ENCODE measurements at regions not wholly inside any gene's neighbourhood (a gene's known extent, or its start where the extent isn't known, plus 50 kb on each side); places are given as distances from the start of the nearest gene placed in this dataset.

- DNase-seq, result no peak
- Mint-ChIP-seq H3K27me3 (peaks cover 0 to 10% (median 0%) of the 10 kb centered on the region in 5 donors), H3K9me3 (no peaks in the 10 kb centered on the region), H3K4me1 (no peaks in the 10 kb centered on the region), H3K36me3 (no peaks in the 10 kb centered on the region), H3K4me3 (no peak overlapping the region), H3K27ac (no peak overlapping the region)
- ChIA-PET CTCF (no interaction called here), POLR2A (interaction anchor here (0.6 kb wide), 1 partner anchor 1292 kb away, joined by 4 read pairs; no protein-coding TSS in a partner anchor)
- no peaks in the 10 kb centered on the region for H3K9me3 ChIP-seq (ENCODE audit: control insufficient read depth in 2 of 3, low read length in 3 of 3)
- H3K36me3 ChIP-seq (ENCODE audit: control insufficient read depth in 2 of 3, insufficient read depth in 3 of 3, low read length in 3 of 3), result no peaks in the 10 kb centered on the region
- no peak overlapping the region for H3K27ac ChIP-seq (ENCODE audit: low read depth, low read length)
- intact Hi-C loops (cut with micrococcal nuclease), result no loop called here
- no peaks in the 10 kb centered on the region for H3K27me3 ChIP-seq (ENCODE audit: control insufficient read depth in 2 of 2, insufficient read depth in 2 of 2, low read length in 2 of 2)
- ATAC-seq, result no peak
- no peaks in the 10 kb centered on the region for H3K4me1 ChIP-seq (ENCODE audit: control insufficient read depth in 2 of 2, insufficient read depth in 2 of 2, low read length in 2 of 2)
- no peak overlapping the region for H3K4me3 ChIP-seq (ENCODE audit: low read length)
Observed at GRCh38 chr10:4635883-4636282, 190.1 kb upstream of the AKR1E2 start.

- Mint-ChIP-seq H3K4me1 (no peaks in the 10 kb centered on the region), H3K4me3 (no peak overlapping the region), H3K9me3 (no peaks in the 10 kb centered on the region), H3K27ac (no peak overlapping the region), H3K36me3 (no peaks in the 10 kb centered on the region), H3K27me3 (peaks cover 0 to 10% (median 0%) of the 10 kb centered on the region in 5 donors)
- no peak for ATAC-seq
- intact Hi-C loops (cut with micrococcal nuclease), result no loop called here
- Histone ChIP-seq H3K9me3 (ENCODE audit: control insufficient read depth in 2 of 3, low read length in 3 of 3) (no peaks in the 10 kb centered on the region), H3K27ac (ENCODE audit: low read depth, low read length) (no peak overlapping the region), H3K4me1 (ENCODE audit: control insufficient read depth in 2 of 2, insufficient read depth in 2 of 2, low read length in 2 of 2) (no peaks in the 10 kb centered on the region), H3K36me3 (ENCODE audit: control insufficient read depth in 2 of 3, insufficient read depth in 3 of 3, low read length in 3 of 3) (no peaks in the 10 kb centered on the region), H3K27me3 (ENCODE audit: control insufficient read depth in 2 of 2, insufficient read depth in 2 of 2, low read length in 2 of 2) (no peaks in the 10 kb centered on the region), H3K4me3 (ENCODE audit: low read length) (no peak overlapping the region)
- POLR2A ChIA-PET, result interaction anchor here (0.6 kb wide), 1 partner anchor 1291 kb away, joined by 4 read pairs; no protein-coding TSS in a partner anchor
- CTCF ChIA-PET, result no interaction called here
- DNase-seq, result no peak
Observed at GRCh38 chr10:4635388-4635787, 190.6 kb upstream of the AKR1E2 start.

- H3K4me1 ChIP-seq (ENCODE audit: control insufficient read depth in 2 of 2, insufficient read depth in 2 of 2, low read length in 2 of 2), result no peaks in the 10 kb centered on the region
- ChIA-PET POLR2A (no interaction called here), CTCF (interaction anchor here (1.4 kb wide), 1 partner anchor 9 kb away, joined by 3 read pairs; no protein-coding TSS in a partner anchor)
- Mint-ChIP-seq H3K9me3 (no peaks in the 10 kb centered on the region), H3K4me1 (no peaks in the 10 kb centered on the region), H3K27ac (no peak overlapping the region), H3K4me3 (no peak overlapping the region), H3K36me3 (no peaks in the 10 kb centered on the region), H3K27me3 (peaks cover 0 to 10% (median 0%) of the 10 kb centered on the region in 5 donors)
- ATAC-seq, result no peak
- intact Hi-C loops (cut with micrococcal nuclease), result no loop called here
- H3K4me3 ChIP-seq (ENCODE audit: low read length), result no peak overlapping the region
- DNase-seq, result no peak
- H3K27ac ChIP-seq (ENCODE audit: low read depth, low read length), result no peak overlapping the region
- no peaks in the 10 kb centered on the region for H3K36me3 ChIP-seq (ENCODE audit: control insufficient read depth in 2 of 3, insufficient read depth in 3 of 3, low read length in 3 of 3)
- no peaks in the 10 kb centered on the region for H3K9me3 ChIP-seq (ENCODE audit: control insufficient read depth in 2 of 3, low read length in 3 of 3)
- H3K27me3 ChIP-seq (ENCODE audit: control insufficient read depth in 2 of 2, insufficient read depth in 2 of 2, low read length in 2 of 2), result no peaks in the 10 kb centered on the region
Observed at GRCh38 chr10:4633776-4634175, 192.2 kb upstream of the AKR1E2 start.

GRCh38 chr10:4633186-4633585, 192.8 kb upstream of the AKR1E2 start:
- Mint-ChIP-seq H3K4me3 (no peak overlapping the region), H3K4me1 (no peaks in the 10 kb centered on the region), H3K9me3 (peaks cover 0 to 3% (median 0%) of the 10 kb centered on the region in 11 donors), H3K36me3 (no peaks in the 10 kb centered on the region), H3K27me3 (peaks cover 0 to 10% (median 0%) of the 10 kb centered on the region in 5 donors), H3K27ac (no peak overlapping the region)
- ATAC-seq (no peak), DNase-seq (no peak)
- Histone ChIP-seq H3K9me3 (ENCODE audit: control insufficient read depth in 2 of 3, low read length in 3 of 3) (no peaks in the 10 kb centered on the region), H3K36me3 (ENCODE audit: control insufficient read depth in 2 of 3, insufficient read depth in 3 of 3, low read length in 3 of 3) (no peaks in the 10 kb centered on the region), H3K4me3 (ENCODE audit: low read length) (no peak overlapping the region), H3K27ac (ENCODE audit: low read depth, low read length) (no peak overlapping the region), H3K4me1 (ENCODE audit: control insufficient read depth in 2 of 2, insufficient read depth in 2 of 2, low read length in 2 of 2) (no peaks in the 10 kb centered on the region), H3K27me3 (ENCODE audit: control insufficient read depth in 2 of 2, insufficient read depth in 2 of 2, low read length in 2 of 2) (no peaks in the 10 kb centered on the region)
- ChIA-PET POLR2A (no interaction called here), CTCF (no interaction called here)
- intact Hi-C loops (cut with micrococcal nuclease), result no loop called here

GRCh38 chr10:4632757-4633156, 193.2 kb upstream of the AKR1E2 start:
- no peaks in the 10 kb centered on the region for H3K36me3 Mint-ChIP-seq
- Histone ChIP-seq H3K4me3 (ENCODE audit: low read length) (no peak overlapping the region), H3K4me1 (ENCODE audit: control insufficient read depth in 2 of 2, insufficient read depth in 2 of 2, low read length in 2 of 2) (no peaks in the 10 kb centered on the region), H3K9me3 (ENCODE audit: control insufficient read depth in 2 of 3, low read length in 3 of 3) (no peaks in the 10 kb centered on the region), H3K27me3 (ENCODE audit: control insufficient read depth in 2 of 2, insufficient read depth in 2 of 2, low read length in 2 of 2) (no peaks in the 10 kb centered on the region), H3K27ac (ENCODE audit: low read depth, low read length) (no peak overlapping the region), H3K36me3 (ENCODE audit: control insufficient read depth in 2 of 3, insufficient read depth in 3 of 3, low read length in 3 of 3) (no peaks in the 10 kb centered on the region)
- H3K9me3 Mint-ChIP-seq, result peaks cover 0 to 4% (median 0%) of the 10 kb centered on the region in 11 donors
- peaks cover 0 to 10% (median 0%) of the 10 kb centered on the region in 5 donors for H3K27me3 Mint-ChIP-seq
- intact Hi-C loops (cut with micrococcal nuclease), result no loop called here
- no peak overlapping the region for H3K27ac Mint-ChIP-seq
- no peak for DNase-seq
- no peaks in the 10 kb centered on the region for H3K4me1 Mint-ChIP-seq
- ChIA-PET POLR2A (no interaction called here), CTCF (no interaction called here)
- no peak overlapping the region for H3K4me3 Mint-ChIP-seq
- ATAC-seq, result no peak

GRCh38 chr10:4626919-4627318, 199.1 kb upstream of the AKR1E2 start:
- no peak for ATAC-seq
- peaks cover 0 to 14% (median 4%) of the 10 kb centered on the region in 11 donors for H3K9me3 Mint-ChIP-seq
- H3K27me3 Mint-ChIP-seq, result peaks cover 0 to 17% (median 0%) of the 10 kb centered on the region in 5 donors
- no peak overlapping the region for H3K4me3 Mint-ChIP-seq
- Histone ChIP-seq H3K36me3 (ENCODE audit: control insufficient read depth in 2 of 3, insufficient read depth in 3 of 3, low read length in 3 of 3) (no peaks in the 10 kb centered on the region), H3K27ac (ENCODE audit: low read depth, low read length) (no peak overlapping the region), H3K9me3 (ENCODE audit: control insufficient read depth in 2 of 3, low read length in 3 of 3) (no peaks in the 10 kb centered on the region), H3K4me1 (ENCODE audit: control insufficient read depth in 2 of 2, insufficient read depth in 2 of 2, low read length in 2 of 2) (no peaks in the 10 kb centered on the region), H3K4me3 (ENCODE audit: low read length) (no peak overlapping the region), H3K27me3 (ENCODE audit: control insufficient read depth in 2 of 2, insufficient read depth in 2 of 2, low read length in 2 of 2) (no peaks in the 10 kb centered on the region)
- intact Hi-C loops (cut with micrococcal nuclease), result no loop called here
- ChIA-PET POLR2A (no interaction called here), CTCF (no interaction called here)
- H3K27ac Mint-ChIP-seq, result no peak overlapping the region
- no peaks in the 10 kb centered on the region for H3K4me1 Mint-ChIP-seq
- no peak for DNase-seq
- H3K36me3 Mint-ChIP-seq, result peaks cover 0 to 7% (median 0%) of the 10 kb centered on the region in 5 donors

- ATAC-seq (no peak), DNase-seq (no peak)
- Histone ChIP-seq H3K4me3 (ENCODE audit: low read length) (no peak overlapping the region), H3K36me3 (ENCODE audit: control insufficient read depth in 2 of 3, insufficient read depth in 3 of 3, low read length in 3 of 3) (no peaks in the 10 kb centered on the region), H3K27ac (ENCODE audit: low read depth, low read length) (no peak overlapping the region), H3K4me1 (ENCODE audit: control insufficient read depth in 2 of 2, insufficient read depth in 2 of 2, low read length in 2 of 2) (no peaks in the 10 kb centered on the region), H3K27me3 (ENCODE audit: control insufficient read depth in 2 of 2, insufficient read depth in 2 of 2, low read length in 2 of 2) (no peaks in the 10 kb centered on the region), H3K9me3 (ENCODE audit: control insufficient read depth in 2 of 3, low read length in 3 of 3) (no peaks in the 10 kb centered on the region)
- Mint-ChIP-seq H3K27me3 (peaks cover 0 to 24% (median 18%) of the 10 kb centered on the region in 5 donors), H3K4me3 (no peak overlapping the region), H3K9me3 (peaks cover 0 to 14% (median 4%) of the 10 kb centered on the region in 11 donors), H3K27ac (no peak overlapping the region), H3K4me1 (no peaks in the 10 kb centered on the region), H3K36me3 (peaks cover 0 to 7% (median 0%) of the 10 kb centered on the region in 5 donors)
- intact Hi-C loops (cut with micrococcal nuclease), result no loop called here
- POLR2A ChIA-PET, result interaction anchor here (0.6 kb wide), 1 partner anchor 1322 kb away, joined by 3 read pairs; no protein-coding TSS in a partner anchor
- CTCF ChIA-PET, result interaction anchor here (1.6 kb wide), 1 partner anchor 10 kb away, joined by 3 read pairs; no protein-coding TSS in a partner anchor
Observed at GRCh38 chr10:4623757-4624420, 202.1 kb upstream of the AKR1E2 start.

Data from naive thymus-derived CD4-positive, alpha-beta T cell (primary cell).